ENCODE measurements at regions not wholly inside any gene's neighbourhood (a gene's known extent, or its start where the extent isn't known, plus 50 kb on each side); places are given as distances from the start of the nearest gene placed in this dataset.

GRCh38 chr5:158303883-158304282 lies 444.9 kb upstream of the CLINT1 start:
- H3K27me3 ChIP-seq = no peaks in the 10 kb centered on the region
- no peak overlapping the region for H3K4me3 ChIP-seq
- no peak overlapping the region for H3K27ac ChIP-seq
- no peaks in the 10 kb centered on the region for H3K9me3 ChIP-seq
- no peak for DNase-seq (ENCODE audit: low spot score)
- no peaks in the 10 kb centered on the region for H3K4me1 ChIP-seq
- H3K36me3 ChIP-seq = no peaks in the 10 kb centered on the region
- TF ChIP-seq CTCF (IDR thresholded peaks at IDR 0.05) = no peak

GRCh38 chr5:158303275-158303674 lies 444.3 kb upstream of the CLINT1 start:
- Histone ChIP-seq H3K4me1 (no peaks in the 10 kb centered on the region), H3K4me3 (no peak overlapping the region), H3K27me3 (no peaks in the 10 kb centered on the region), H3K9me3 (no peaks in the 10 kb centered on the region), H3K27ac (no peak overlapping the region), H3K36me3 (no peaks in the 10 kb centered on the region)
- no peak for DNase-seq (ENCODE audit: low spot score)
- TF ChIP-seq CTCF (IDR thresholded peaks at IDR 0.05) = no peak

GRCh38 chr5:158302029-158302428 lies 443.1 kb upstream of the CLINT1 start:
- peaks cover 0 to 6% of the 10 kb centered on the region in 2 donors for H3K9me3 ChIP-seq
- no peak for DNase-seq (ENCODE audit: low spot score)
- no peak for TF ChIP-seq CTCF (IDR thresholded peaks at IDR 0.05)
- H3K27me3 ChIP-seq = no peaks in the 10 kb centered on the region
- H3K36me3 ChIP-seq = no peaks in the 10 kb centered on the region
- no peak overlapping the region for H3K27ac ChIP-seq
- H3K4me3 ChIP-seq = no peak overlapping the region
- H3K4me1 ChIP-seq = no peaks in the 10 kb centered on the region

DNA sequence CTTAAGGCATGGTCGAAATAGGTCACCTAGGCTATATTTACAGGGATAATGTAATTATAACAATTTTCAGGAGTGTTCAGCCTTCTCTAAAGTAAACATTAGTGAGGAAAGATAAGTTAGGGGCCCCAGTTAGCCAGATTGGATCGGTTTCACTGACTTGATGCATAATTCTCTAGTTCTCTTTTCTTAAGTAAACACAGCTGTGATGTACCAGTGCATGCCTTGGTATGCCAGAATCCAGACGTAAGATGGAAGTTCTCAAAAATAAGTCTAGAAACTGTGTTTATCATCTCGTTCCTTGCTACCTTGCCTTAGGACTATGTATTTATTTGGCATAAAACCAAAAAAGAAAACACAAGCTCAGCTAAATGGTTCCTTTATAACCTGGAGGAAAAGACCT lies 442.2 kb upstream of the CLINT1 start:
- no peaks in the 10 kb centered on the region for H3K36me3 ChIP-seq
- H3K27me3 ChIP-seq = no peaks in the 10 kb centered on the region
- TF ChIP-seq CTCF (IDR thresholded peaks at IDR 0.05) = no peak
- no peaks in the 10 kb centered on the region for H3K4me1 ChIP-seq
- peaks cover 0 to 11% of the 10 kb centered on the region in 2 donors for H3K9me3 ChIP-seq
- no peak for DNase-seq (ENCODE audit: low spot score)
- no peak overlapping the region for H3K27ac ChIP-seq
- no peak overlapping the region for H3K4me3 ChIP-seq

- Histone ChIP-seq H3K27ac (no peak overlapping the region), H3K9me3 (peaks cover 0 to 11% of the 10 kb centered on the region in 2 donors), H3K4me3 (no peak overlapping the region), H3K36me3 (no peaks in the 10 kb centered on the region), H3K4me1 (no peaks in the 10 kb centered on the region), H3K27me3 (no peaks in the 10 kb centered on the region)
- TF ChIP-seq CTCF (IDR thresholded peaks at IDR 0.05) = no peak
- no peak for DNase-seq (ENCODE audit: low spot score)
These were observed 441.3 kb upstream of the CLINT1 start for GRCh38 chr5:158300256-158300655.

DNA sequence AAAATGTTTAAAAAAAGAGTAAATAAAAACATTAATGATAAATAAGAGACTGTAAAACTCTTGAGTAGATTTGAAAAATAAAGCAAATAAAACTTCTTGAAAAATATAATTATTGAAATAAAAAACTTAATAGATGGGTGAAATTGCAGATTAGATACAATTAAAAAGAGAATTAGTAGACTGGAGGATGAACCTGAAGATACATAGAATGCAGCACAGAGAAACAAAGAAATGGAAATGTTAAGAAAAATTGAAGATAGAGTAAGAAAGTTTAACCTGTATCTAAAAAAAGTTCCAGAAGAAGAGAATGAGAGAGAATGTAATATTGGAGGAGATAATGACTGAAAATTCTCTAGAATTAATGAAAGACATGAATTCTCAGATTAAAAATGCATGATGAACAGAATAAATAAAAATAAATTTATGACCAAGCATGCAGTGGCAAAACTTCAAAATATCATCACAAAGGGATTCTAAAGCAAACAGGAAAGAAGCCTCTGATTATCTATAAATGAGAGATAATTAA lies 438.1 kb upstream of the CLINT1 start:
- DNase-seq (ENCODE audit: low spot score) = no peak
- H3K27me3 ChIP-seq = no peaks in the 10 kb centered on the region
- no peak for TF ChIP-seq CTCF (IDR thresholded peaks at IDR 0.05)
- H3K4me3 ChIP-seq = no peak overlapping the region
- no peaks in the 10 kb centered on the region for H3K36me3 ChIP-seq
- no peaks in the 10 kb centered on the region for H3K4me1 ChIP-seq
- H3K9me3 ChIP-seq = peaks cover 0 to 23% of the 10 kb centered on the region in 2 donors
- H3K27ac ChIP-seq = no peak overlapping the region
